HG02623 (cell line): ENCODE measurements at regions not wholly inside any gene's neighbourhood (a gene's known extent, or its start where the extent isn't known, plus 50 kb on each side); places are given as distances from the start of the nearest gene placed in this dataset.

ENCODE experiments used
- ATAC-seq: cut with Tn5 transposase; IDR thresholded peaks from one replicate; pipeline ENCODE4 v1.9.1; 2021; ENCODE audit warnings: moderate library complexity; ENCODE audit not compliant: unreplicated experiment

- ATAC-seq, result no peak
Observed at GRCh38 chr22:22433770-22434169, 74.8 kb downstream of the ZNF280B start.
